GM06990 (cell line): ENCODE measurements at regions not wholly inside any gene's neighbourhood (a gene's known extent, or its start where the extent isn't known, plus 50 kb on each side); places are given as distances from the start of the nearest gene placed in this dataset.

Experiments used
- DNase-seq: peaks from one replicate; pipeline ENCODE4 v3.0.0-alpha.2; 2011; ENCODE audit not compliant: insufficient read length; ENCODE audit errors: extremely low read depth
- H3K27me3 ChIP-seq: replicated peaks from 2 replicates; pipeline ENCODE4 v1.6.0; 2011; ENCODE audit warnings: low read length; ENCODE audit not compliant: control insufficient read depth, insufficient read depth
- H3K36me3 ChIP-seq: 2 replicates; pipeline ENCODE4 v1.5.1; 2011; ENCODE audit warnings: low read length; ENCODE audit not compliant: control insufficient read depth, insufficient read depth
- H3K4me3 ChIP-seq: replicated peaks from 2 replicates; pipeline ENCODE4 v1.5.1; 2011; ENCODE audit warnings: low read depth, mild to moderate bottlenecking, control low read depth, low read length
- CTCF ChIP-seq: IDR thresholded peaks from 2 replicates; pipeline ENCODE4 v1.5.1; 2011; ENCODE audit warnings: low read length, control low read depth, mild to moderate bottlenecking, inconsistent platforms; ENCODE audit not compliant: insufficient read depth, poor library complexity, severe bottlenecking

- no peak for TF ChIP-seq CTCF
- Histone ChIP-seq H3K27me3 (no peaks in the 10 kb centered on the region), H3K36me3 (no peaks in the 10 kb centered on the region), H3K4me3 (no peak overlapping the region)
- DNase-seq: no peak
These were observed 452.9 kb upstream of the AKR1E2 start for GRCh38 chr10:4373098-4373497.

DNA sequence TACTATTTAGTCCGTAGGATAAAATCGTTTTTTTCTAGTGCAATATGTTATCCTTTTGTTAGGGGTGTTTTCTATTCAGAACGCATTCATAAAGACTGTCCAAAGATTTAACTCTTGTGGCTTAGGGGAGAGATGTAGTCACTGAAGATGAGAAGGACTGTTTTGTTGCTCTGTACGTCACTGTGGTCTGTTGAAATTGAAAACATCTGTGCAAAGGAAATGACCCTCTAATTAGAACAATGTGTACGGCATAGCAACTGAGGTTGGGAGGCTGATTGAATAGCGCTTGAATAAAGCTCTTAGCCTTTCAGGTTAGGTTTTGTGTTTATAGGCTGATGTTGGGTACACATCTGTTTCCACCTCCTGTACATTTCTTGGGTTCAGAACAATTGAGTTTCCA, 453.4 kb upstream of the AKR1E2 start:
- Histone ChIP-seq H3K4me3 (no peak overlapping the region), H3K36me3 (no peaks in the 10 kb centered on the region), H3K27me3 (no peaks in the 10 kb centered on the region)
- DNase-seq: no peak
- no peak for TF ChIP-seq CTCF

- H3K36me3 ChIP-seq: no peaks in the 10 kb centered on the region
- H3K4me3 ChIP-seq: no peak overlapping the region
- TF ChIP-seq CTCF: no peak
These were observed 454.2 kb upstream of the AKR1E2 start for GRCh38 chr10:4371691-4372295.

DNA sequence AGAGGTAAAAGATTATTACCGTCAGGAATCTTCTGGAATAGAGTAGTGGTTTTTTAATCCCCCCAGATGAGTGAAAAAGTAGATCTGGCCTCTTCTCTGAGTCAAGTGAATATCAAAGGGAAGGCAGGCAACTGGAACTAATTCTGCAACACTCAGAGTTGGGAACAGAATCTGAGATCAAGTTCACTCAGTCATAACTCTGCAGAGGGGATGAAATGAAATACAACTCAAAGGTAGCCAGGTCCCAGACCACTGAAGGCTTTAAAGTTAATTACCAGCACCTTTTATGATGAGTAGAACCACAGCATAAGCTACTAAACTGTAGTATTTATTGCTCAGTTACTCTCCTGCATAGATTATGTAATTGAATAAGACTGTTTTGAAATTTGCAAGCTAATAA, 455.6 kb upstream of the AKR1E2 start:
- H3K36me3 ChIP-seq: no peaks in the 10 kb centered on the region
- H3K4me3 ChIP-seq: no peak overlapping the region
- H3K27me3 ChIP-seq: no peaks in the 10 kb centered on the region
- no peak for DNase-seq
- TF ChIP-seq CTCF: no peak

More at GRCh38 chr10:4371691-4372295, 454.2 kb upstream of the AKR1E2 start:
- no peaks in the 10 kb centered on the region for H3K27me3 ChIP-seq
- no peak for DNase-seq

DNA sequence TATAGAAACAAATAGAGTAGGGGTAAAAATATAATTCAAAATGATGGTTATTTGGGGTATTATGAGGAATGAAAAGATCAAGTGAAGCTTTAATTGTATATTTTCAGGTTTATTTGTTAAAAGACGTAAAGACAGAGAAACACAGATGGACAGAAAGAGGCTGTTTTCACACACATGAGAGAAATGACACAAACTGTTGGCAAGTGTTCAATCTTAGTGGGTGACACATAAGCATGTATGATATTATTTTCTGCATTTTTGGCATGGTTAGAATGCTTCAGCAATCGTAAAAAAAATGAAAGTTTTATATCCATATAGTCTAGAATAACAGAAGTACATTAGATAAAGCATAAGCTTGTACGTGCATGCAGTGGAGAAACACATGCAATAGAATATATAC, 464.4 kb upstream of the AKR1E2 start:
- DNase-seq: no peak
- TF ChIP-seq CTCF: no peak
- no peak overlapping the region for H3K4me3 ChIP-seq
- no peaks in the 10 kb centered on the region; the same call in 1 of the 2 replicates for H3K27me3 ChIP-seq
- H3K36me3 ChIP-seq: no peaks in the 10 kb centered on the region

DNA sequence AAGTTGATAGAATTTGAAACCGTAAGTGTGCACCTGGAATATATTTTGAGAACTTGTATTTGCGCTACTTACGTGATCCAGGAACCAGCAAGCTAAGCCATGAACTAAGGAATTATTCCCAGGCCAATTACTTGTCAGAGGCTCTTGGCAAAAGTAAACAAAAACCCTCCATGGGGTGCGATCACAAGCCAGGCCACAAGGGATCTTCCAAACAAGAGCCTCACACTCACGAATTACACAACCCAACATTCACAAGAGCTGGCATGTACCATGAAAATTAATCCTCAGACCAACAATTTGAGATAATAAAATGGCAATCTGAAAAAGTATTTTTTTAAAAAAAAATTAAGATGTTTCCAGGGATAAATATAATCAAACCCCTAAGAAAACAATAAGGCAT, 467.0 kb upstream of the AKR1E2 start:
- H3K4me3 ChIP-seq: no peak overlapping the region
- H3K36me3 ChIP-seq: no peaks in the 10 kb centered on the region
- no peak for DNase-seq
- no peaks in the 10 kb centered on the region; the same call in 1 of the 2 replicates for H3K27me3 ChIP-seq
- no peak for TF ChIP-seq CTCF
